AG09319 (cell line): ENCODE measurements at regions not wholly inside any gene's neighbourhood (a gene's known extent, or its start where the extent isn't known, plus 50 kb on each side); places are given as distances from the start of the nearest gene placed in this dataset.

Experiments used
- DNase-seq: peaks from one replicate; pipeline ENCODE4 v3.0.0-alpha.2; 2010; ENCODE audit warnings: low read depth; ENCODE audit errors: extremely low read depth
- CTCF ChIP-seq: IDR thresholded peaks from 2 replicates; pipeline ENCODE4 v1.5.1; 2011; ENCODE audit warnings: low read depth, mild to moderate bottlenecking, inconsistent platforms, low read length, moderate library complexity

- TF ChIP-seq CTCF = no peak
These were observed 58.8 kb upstream of the OTOS start for GRCh38 chr2:240199133-240199870.

GRCh38 chr2:240200230-240201051 lies 60.0 kb upstream of the OTOS start:
- TF ChIP-seq CTCF = no peak
- no peak for DNase-seq

More at GRCh38 chr2:240199133-240199870, 58.8 kb upstream of the OTOS start:
- no peak for DNase-seq

- no peak for DNase-seq
- TF ChIP-seq CTCF = no peak
These were observed 61.4 kb upstream of the OTOS start for GRCh38 chr2:240201866-240202265.

GRCh38 chr2:240202586-240202985 lies 62.1 kb upstream of the OTOS start:
- DNase-seq = no peak
- no peak for TF ChIP-seq CTCF

- no peak for DNase-seq
- TF ChIP-seq CTCF = no peak
These were observed 62.8 kb upstream of the OTOS start for GRCh38 chr2:240203031-240203787.

GRCh38 chr2:240203788-240204270 lies 63.4 kb upstream of the OTOS start:
- DNase-seq = no peak
- TF ChIP-seq CTCF = no peak
